ENCODE measurements at regions not wholly inside any gene's neighbourhood (a gene's known extent, or its start where the extent isn't known, plus 50 kb on each side); places are given as distances from the start of the nearest gene placed in this dataset.

DNA sequence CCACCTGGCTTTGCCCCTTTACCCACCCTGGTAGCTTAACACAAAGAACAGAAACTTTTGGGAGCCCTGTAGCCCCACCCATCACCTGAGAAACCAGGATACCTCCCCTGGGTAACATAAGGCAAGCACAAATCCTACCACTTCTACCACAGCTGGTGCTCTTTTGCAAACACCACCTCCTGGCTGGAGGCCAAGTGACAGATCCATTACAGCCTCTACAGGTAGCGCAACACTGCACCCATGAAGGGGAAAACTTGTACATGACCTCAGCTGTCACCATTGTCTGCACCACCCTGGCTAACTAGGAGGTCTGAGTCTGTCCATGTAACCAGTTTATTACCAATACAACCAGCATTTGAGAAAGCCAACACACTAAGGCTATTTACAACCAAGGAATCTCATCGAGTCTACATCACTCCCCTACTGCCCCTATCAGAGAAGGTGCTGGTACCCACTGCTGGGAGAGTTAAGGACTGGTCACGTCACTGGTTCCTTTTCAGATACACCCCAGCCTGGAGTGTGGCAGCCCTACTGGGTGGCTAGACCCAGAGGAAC is 128.6 kb downstream of the PJA2 start:
- TF ChIP-seq REST (IDR thresholded peaks at IDR 0.05) (no peak), CTCF (IDR thresholded peaks at IDR 0.05; ENCODE audit: low read depth, low read length, missing input control) (no peak), MAX (IDR thresholded peaks at IDR 0.05) (no peak), SP1 (IDR thresholded peaks at IDR 0.05) (no peak), TAF1 (conservative IDR thresholded peaks at IDR 0.05) (no peak), RXRA (IDR thresholded peaks at IDR 0.05) (no peak), FOXA1 (IDR thresholded peaks at IDR 0.05) (no peak), JUND (IDR thresholded peaks at IDR 0.05) (no peak), GABPA (IDR thresholded peaks at IDR 0.05 in 1 of 2, conservative IDR thresholded peaks at IDR 0.05 in 1 of 2) (no peak), HNF4A (conservative IDR thresholded peaks at IDR 0.05) (no peak), RAD21 (IDR thresholded peaks at IDR 0.05) (no peak), YY1 (IDR thresholded peaks at IDR 0.05) (no peak), ZBTB33 (IDR thresholded peaks at IDR 0.05) (no peak), HNF4G (IDR thresholded peaks at IDR 0.05) (no peak)
